IPS-18c (cell line): ENCODE measurements at regions not wholly inside any gene's neighbourhood (a gene's known extent, or its start where the extent isn't known, plus 50 kb on each side); places are given as distances from the start of the nearest gene placed in this dataset.
"Not testable (repeated sequence)": the region's sequence is repeated elsewhere in the genome, so short reads cannot be mapped to it uniquely, and the experiment has no call there.

Experiments used
- H3K4me3 ChIP-seq: 2 replicates; pipeline ENCODE4 v1.7.0; 2013; ENCODE audit warnings: low read depth, mild to moderate bottlenecking, low read length, moderate library complexity; ENCODE audit not compliant: insufficient read depth
- H3K9me3 ChIP-seq: one replicate; pipeline ENCODE4 v1.6.1; 2013; ENCODE audit warnings: mild to moderate bottlenecking, low read length, moderate library complexity; ENCODE audit not compliant: control insufficient read depth, insufficient read depth

DNA sequence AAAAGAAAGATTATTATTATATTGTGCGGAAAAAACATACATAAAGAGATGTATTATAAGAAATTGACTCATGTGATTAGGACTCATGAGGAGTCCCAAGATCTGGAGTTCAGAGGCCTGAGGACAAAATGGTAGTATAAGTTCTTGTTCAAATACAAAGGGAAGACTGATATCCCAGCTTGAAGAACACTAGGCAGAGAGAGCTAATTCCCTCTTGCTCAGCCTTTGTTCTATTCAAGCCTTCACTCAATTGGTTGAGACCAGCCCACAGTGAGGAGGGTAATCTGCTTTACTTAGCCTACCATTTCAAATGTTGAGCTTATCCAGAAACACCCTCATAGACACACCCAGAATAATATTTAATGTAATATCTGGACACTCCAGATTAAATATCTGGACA, 1683.8 kb downstream of the REEP3 start:
- H3K4me3 ChIP-seq = no peak overlapping the region
- H3K9me3 ChIP-seq = no peaks in the 10 kb centered on the region

DNA sequence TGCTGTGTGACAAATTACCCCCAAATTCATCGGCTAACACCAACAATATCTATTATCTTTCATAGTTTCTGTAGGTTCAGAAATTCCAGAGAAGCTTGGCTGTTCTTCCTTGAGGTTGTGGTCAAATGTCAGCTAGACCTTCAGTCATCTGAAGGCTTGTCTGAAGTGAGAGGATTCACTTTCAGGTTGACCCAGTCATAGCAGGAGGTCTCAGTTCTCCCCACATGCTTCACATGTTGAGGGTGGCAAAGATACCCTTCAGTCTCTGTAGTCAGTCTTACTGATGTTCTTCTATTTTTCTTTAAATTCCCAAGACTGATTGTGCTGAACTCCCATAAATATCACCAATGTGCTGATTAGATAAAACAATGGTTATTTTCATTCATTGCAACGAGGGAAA, 1692.0 kb downstream of the REEP3 start:
- H3K9me3 ChIP-seq = no peaks in the 10 kb centered on the region

DNA sequence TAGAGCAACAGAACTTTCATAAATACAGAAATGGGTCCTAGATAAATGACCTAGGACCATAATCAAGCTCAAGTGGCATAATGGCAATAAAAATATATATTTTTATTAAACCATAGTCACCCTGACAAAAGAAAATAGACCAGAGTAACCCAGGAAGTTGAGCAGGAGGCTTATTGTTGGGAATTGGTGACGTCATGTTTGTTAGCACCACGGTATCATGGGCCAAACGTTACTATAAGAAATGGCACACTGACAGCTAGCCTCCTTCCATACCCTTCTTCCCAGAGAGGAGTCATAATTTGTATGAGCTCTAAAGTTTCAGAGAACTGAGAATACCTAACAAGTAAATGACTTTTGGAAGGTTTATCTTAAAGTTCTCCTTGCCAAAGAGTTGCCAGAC, 1698.2 kb downstream of the REEP3 start:
- no peaks in the 10 kb centered on the region for H3K9me3 ChIP-seq
- H3K4me3 ChIP-seq = no peak overlapping the region

More for the DNA sequence above, 1692.0 kb downstream of the REEP3 start:
- H3K4me3 ChIP-seq = no peak overlapping the region

DNA sequence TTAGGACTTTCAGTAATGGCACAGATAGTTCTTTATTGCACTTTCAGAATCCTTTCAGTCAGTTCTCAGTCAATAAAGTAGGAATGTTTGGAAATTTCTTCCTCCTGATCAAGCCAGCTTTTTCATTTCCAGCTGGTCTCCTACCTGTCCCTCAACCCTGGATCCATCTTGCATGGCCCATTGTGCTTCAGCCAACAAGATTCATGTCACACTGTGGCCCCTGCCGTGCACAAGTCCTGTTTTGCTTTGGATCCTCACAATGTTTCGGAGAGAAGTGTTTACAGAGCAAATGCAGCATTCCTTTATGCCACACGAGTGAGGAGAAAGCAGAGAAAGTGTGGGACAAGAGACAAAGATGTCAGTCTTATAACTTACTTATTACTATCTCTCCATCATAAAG, 1694.7 kb upstream of the LRRTM3 start:
- Histone ChIP-seq H3K9me3 (no peaks in the 10 kb centered on the region), H3K4me3 (no peak overlapping the region)

DNA sequence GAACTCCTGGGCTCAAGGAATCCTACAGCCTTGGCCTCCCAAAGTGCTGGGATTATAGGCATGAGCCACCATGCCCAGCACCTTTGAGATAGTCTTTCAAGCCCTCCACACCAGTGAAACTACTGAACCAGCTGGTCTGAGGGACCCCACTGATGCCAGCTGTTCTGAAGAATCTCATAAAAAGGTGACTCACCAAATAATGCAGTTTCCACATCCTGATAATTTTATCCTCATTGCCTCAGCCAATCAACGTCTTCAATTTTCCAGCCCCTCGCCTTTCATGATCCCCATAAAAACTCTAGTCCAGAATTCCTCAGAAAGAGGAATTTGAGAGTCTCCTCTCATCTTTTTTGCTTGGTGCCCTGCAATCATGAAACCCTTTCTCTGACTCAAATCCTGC, 1691.6 kb upstream of the LRRTM3 start:
- Histone ChIP-seq H3K4me3 (no peak overlapping the region), H3K9me3 (no peaks in the 10 kb centered on the region)

DNA sequence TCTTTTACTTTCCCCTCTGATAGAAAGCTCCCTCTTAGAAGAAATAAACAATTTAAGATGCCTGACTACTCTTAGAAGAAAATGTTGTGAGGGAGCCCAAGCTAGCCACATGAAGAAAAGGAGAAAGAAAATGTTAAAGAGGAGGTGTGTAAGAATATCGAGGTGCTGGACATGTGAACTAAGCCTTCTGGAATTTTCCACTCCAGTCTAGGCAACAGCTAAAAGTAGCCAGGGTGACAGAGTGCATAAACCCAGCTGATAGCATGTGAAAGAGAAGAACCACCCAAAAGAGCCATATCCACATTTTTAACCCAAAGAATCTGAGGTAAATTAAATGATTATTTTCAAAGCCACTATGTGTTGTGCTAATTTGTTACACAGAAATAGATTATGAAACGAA, 1690.6 kb upstream of the LRRTM3 start:
- Histone ChIP-seq H3K4me3 (no peak overlapping the region), H3K9me3 (no peaks in the 10 kb centered on the region)

DNA sequence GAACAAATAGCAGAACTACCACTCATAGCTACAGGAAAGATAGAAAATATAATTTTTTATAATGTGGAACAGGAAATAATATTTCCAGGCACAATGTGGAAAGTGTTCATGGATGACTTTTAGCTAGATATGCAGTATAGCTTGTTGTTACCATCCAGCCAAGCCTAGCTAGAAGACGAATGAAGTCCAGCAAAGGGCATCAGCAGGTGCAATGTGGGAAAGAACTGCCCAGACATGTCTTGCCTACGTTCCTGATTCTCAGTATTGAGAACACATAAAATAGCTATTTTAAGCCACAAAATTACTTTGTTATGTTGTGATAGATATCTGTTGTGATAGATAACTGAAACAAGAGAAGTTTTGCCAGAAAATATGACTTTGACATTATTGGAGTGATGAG, 1690.0 kb upstream of the LRRTM3 start:
- no peak overlapping the region for H3K4me3 ChIP-seq
- H3K9me3 ChIP-seq = no peaks in the 10 kb centered on the region

DNA sequence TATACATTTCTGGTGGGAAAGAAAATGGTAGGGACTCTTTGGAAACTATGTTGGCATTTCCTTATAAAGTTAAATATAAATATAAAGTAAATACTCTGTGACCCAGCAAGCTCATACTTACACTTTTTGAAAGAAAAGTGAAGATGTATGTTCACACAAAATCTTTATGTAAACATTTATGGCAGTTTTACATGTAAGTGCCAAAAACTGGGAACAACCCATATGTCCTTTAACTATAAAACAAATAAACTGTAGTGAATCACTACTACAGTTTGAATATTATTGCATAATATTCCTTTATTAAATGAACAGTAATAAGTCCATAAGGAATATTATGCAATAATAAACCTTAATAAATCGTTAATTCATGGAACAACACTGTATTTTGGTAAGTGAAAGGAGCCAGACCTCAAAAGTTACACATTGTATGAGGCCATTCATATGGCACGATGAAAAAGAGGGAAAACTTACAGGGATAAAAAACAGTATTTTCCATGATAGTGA, 1660.3 kb upstream of the LRRTM3 start:
- Histone ChIP-seq H3K4me3 (no peak overlapping the region), H3K9me3 (no peaks in the 10 kb centered on the region)

DNA sequence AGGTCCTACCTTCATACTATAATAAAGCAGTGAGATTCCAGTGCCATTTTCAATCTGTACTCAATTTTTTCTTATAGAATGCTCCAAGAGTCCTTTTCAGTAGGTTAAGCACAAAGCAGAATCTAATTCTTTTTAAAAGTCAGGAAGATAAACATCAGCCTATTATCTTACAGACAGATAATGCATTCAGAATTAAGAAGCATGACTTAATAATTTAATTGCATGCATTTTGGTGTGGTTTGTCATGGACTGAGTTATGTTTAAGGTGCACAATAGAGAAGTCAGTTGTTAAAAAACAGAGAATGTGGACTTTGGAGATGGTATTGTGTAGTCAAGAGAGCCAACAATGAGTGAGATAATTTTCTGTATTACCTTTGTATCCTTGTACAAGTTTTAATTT, 1656.3 kb upstream of the LRRTM3 start:
- H3K9me3 ChIP-seq, H3K4me3 ChIP-seq: not testable (repeated sequence)

DNA sequence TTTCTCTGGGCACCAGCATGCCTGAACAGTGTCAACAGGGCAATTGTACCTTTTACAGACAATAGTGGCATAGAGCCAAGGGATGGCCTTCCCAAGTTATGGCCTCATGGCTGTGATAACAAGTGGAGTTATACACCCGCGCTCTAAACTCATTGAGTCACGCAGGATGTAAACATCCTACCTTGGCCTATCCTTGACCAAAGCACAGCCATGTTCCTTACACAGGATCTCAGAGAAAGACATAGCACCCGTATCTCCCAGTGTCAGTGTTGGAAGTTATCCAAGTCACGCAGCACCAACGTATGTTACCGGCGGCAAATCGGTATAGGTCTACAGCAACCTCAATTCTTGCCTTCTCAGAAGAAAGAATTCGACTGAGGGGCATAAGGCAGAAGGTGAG, 1654.9 kb upstream of the LRRTM3 start:
- Histone ChIP-seq H3K4me3 (no peak overlapping the region), H3K9me3 (no peaks in the 10 kb centered on the region)

DNA sequence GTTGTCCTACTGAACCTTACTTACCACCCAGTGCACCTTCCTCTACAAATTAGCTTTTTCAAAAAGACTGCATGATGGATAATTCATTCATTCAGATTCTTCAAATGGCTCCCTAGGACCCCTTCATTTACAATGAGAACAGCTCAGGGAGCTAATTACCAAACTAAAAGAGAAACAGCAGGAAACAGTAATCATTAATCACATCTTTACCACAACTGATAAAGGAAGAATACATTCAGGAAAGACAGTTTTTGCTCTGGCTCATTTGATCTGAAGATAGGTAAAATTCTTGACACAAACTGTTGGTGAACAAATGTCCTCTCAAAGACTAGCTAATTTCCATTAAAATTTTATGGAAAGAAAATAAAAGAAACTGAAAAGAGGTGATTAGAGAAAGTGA, 1652.7 kb upstream of the LRRTM3 start:
- Histone ChIP-seq H3K9me3 (no peaks in the 10 kb centered on the region), H3K4me3 (no peak overlapping the region)

DNA sequence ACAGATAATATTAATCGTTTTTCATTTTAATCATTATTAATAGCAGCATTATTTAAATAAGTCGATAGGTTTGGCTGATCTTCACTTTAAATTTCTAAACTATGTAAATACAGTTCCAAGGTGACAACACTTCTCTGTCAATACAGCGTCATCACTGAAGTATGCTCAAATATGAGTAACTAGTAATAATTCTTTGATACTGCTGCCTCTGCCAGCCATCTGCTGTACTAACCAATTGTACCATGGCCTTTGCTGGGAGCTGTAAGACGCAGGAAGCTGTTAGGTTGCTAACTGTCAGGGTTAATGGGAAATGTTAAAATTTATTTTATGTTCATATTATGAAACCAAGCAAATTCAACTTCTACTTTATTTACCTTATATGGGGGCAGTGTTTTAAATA, 1650.5 kb upstream of the LRRTM3 start:
- no peaks in the 10 kb centered on the region for H3K9me3 ChIP-seq
- H3K4me3 ChIP-seq = no peak overlapping the region

DNA sequence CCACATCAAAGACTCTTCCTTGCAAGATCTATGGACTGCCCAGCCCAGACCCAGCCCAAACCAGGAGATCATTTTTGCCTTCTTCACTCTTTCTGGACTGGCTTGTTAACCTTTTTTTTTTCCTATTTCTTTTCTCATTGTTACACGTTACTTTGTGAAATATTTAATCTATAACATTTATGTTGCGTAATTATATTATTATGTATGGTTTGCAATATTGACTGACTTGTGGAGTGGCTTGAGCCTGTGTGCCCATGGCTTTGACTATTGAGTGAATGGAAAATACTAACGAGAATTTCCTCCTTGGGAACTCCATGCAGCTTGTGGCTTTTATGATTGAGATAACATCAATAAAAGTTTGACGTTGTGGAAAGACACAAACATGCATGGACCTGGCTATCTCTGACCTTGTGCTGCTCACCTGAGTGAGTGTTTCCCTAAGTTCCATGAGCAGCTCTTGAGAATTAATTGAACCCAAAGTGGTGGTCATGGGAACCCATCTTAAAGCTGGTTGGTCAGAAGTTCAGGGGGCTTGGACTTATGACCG, 1641.3 kb upstream of the LRRTM3 start:
- no peaks in the 10 kb centered on the region for H3K9me3 ChIP-seq
- no peak overlapping the region for H3K4me3 ChIP-seq

DNA sequence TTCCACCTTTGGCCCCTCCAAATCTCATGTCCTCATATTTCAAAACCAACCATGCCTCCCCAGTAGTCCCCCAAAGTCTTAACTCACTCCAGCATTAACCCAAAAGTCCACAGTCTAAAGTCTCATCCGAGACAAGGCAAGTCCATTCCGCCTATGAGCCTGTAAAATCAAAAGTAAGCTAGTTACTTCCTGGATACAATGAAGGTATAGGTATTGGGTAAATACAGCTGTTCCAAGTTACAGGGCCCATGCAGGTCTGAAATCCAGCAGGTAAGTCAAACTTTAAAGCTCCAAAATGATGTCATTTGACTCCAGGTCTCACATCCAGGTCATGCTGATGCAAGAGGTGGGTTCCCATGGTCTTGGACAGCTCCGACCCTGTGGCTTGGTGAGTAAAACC, 1640.1 kb upstream of the LRRTM3 start:
- H3K9me3 ChIP-seq, H3K4me3 ChIP-seq: not testable (repeated sequence)

DNA sequence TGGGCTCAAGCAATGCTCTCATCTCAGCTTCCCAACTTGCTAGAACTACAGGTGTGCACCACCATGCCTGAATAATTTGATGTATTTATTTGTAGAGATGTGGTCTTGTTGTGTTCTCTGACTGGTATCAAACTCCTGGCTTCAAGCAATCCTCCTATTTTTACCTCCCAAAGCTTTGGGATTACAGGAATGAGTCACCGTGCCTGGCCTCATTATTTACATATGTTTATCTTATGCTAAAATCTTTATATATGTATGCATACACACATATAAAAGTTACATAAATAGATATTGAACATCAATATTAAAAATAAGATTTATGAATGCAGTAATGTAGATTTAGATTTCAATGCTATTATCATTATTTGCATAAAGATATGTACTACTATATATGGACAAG, 1634.5 kb upstream of the LRRTM3 start:
- H3K4me3 ChIP-seq = no peak overlapping the region
- no peaks in the 10 kb centered on the region for H3K9me3 ChIP-seq

DNA sequence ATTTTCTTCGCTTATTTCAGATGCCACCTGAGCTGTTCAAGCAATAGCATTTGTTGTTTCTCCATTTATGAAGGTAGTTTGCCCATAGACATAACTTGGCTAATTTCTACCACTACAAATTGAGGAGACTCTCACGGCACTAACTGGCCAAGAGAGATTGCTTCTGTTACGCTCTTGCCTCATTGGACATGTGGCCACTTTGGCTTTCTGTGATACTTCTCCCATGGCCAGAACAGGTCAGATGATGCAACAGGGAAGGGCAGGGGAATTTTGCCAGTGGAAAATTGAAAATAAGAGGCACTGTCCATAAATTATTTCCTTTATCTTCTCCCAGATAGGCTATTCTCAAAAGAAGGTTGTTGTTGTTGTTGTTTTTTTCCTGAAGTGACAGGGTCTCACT, 1633.3 kb upstream of the LRRTM3 start:
- no peaks in the 10 kb centered on the region for H3K9me3 ChIP-seq
- H3K4me3 ChIP-seq = no peak overlapping the region

DNA sequence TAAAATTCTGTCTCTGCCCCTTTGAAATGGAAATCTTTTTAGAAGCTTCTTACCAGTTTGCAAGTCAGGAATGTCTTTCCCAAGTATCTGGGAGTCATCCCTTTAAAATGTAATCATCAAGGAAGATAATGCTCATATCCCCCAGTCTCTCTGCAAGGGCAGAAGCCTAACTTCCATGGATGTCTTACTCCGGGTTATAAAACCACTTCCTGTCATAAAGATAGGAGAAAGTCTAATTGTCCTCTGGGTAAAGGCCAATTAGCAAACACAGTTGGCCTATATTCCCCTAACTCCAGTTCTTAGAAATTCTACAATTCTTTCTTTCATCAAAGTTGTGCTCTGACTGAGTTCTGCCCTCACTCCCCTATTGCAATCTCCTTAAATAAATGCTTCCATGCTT, 1631.5 kb upstream of the LRRTM3 start:
- no peaks in the 10 kb centered on the region for H3K9me3 ChIP-seq
- no peak overlapping the region for H3K4me3 ChIP-seq

DNA sequence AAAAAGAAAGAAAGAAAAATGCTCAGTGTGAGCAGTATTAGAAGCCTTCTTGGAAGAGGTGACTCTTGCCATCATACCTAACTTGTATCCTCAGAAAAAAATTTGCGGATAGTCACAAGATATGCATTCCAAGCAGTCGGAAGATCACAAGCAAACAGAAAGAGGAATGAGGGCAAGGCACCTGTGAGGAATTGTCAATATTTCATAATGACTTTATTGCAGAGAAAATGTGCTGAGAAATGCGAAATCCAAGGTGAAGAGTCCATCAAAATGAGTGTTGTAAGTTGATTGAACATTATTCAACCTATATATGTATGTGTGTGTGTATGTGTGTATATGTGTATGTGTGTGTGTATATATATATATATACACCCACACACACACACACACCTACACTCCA, 1624.7 kb upstream of the LRRTM3 start:
- Histone ChIP-seq H3K4me3 (no peak overlapping the region), H3K9me3 (no peaks in the 10 kb centered on the region)

DNA sequence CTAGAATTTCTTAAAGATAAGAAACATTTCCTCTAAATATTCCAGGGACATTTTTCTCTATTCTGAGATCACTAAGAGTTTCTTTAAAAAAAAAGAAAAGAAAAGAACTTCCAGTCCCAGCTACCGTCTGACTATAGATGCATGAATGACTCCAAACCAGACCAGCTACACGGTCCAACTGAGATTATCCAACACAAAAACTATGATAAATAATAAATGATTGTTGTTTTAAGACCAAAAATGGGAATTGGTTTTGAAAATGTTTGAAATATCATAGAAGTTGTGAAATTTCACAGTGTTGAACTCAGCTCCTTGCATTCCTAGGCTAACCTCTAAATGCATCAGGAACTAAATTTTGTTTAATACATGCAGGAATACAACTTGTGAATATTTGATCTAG, 1619.6 kb upstream of the LRRTM3 start:
- Histone ChIP-seq H3K4me3 (no peak overlapping the region), H3K9me3 (no peaks in the 10 kb centered on the region)
